ENCODE measurements at regions not wholly inside any gene's neighbourhood (a gene's known extent, or its start where the extent isn't known, plus 50 kb on each side); places are given as distances from the start of the nearest gene placed in this dataset.

DNA sequence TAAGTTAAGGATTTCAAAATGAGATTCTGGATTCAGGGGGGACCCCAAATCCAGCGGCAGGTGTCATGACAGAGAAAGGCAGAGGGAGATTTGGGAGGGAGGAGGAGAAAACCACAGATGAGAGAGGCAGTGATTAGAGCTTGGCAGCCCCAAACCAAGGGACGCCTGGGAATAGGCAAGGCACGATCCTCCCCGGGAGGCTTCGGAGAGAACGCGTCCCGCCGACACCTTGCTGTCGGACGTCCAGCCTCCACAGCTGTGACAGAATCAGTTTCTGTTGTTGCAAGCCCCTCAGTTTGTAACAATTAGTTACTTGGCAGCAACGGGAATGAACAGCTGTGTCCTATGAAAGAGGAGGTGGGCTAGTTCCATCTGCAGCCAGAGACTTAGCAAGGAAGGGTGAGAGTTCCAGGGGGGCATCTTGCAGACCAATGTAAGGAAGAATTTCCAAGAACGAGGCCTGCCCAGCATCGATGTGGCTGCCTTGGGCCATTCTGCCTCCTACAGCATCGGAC lies 110.7 kb upstream of the SDK2 start:
- no peak for DNase-seq

DNA sequence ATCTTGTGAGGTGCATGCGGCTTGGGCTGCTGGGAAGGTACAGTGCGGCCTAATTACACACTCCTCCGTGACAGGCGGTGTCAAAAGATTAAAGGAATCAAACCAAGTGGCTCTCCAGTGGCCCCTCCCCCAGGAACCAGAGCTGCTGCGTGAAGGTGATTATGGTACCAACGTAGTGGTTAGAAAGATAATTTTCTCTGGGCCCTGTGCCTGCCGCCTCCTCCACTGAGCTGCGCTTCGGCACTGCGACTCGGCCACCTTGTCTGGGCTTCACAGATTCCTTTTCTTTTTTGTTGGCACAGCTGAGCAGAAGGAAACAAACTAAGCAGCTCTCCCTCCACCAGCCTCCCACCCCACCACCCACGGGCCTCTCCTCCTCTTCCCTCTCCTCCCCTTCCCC lies 113.2 kb upstream of the SDK2 start:
- DNase-seq: no peak

DNA sequence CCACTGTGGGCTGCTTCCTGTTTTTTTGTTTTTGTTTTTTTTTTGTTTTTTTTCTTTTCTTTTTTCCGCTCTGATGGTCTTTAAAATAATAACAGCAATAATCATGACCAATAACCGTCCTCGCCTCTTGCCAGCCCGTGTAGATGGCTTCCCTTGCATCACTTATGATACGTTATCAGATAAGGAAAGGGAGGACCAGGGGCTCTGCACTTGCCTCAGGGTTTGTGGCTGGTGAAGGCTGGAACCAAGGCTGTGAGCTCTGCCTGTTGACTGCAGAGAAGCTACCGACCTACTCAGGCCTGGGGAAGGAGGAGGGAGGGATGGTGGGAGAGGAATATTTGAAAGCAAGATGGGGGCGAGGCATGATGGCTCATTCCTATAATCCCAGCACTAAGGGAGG lies 114.0 kb upstream of the SDK2 start:
- DNase-seq: no peak

DNA sequence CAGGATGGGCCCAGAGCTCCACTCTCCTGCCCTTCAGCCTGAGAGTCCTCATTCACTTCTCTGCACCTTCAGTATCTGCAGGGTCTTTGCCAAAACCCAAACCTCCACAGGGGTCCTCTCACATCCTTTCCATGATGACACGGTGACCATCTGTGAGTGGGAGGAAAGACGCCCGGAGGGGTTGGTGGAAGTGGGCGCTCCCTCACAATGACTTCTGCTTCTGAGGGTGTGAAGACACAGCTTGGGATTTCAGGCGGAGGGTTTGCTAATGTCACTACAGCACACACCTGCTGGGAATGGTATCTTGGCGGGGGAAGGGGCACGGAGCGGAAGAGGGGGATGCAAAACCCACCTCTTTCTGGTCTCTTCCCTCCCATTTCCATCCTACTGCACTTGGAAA lies 115.1 kb upstream of the SDK2 start:
- no peak for DNase-seq

DNA sequence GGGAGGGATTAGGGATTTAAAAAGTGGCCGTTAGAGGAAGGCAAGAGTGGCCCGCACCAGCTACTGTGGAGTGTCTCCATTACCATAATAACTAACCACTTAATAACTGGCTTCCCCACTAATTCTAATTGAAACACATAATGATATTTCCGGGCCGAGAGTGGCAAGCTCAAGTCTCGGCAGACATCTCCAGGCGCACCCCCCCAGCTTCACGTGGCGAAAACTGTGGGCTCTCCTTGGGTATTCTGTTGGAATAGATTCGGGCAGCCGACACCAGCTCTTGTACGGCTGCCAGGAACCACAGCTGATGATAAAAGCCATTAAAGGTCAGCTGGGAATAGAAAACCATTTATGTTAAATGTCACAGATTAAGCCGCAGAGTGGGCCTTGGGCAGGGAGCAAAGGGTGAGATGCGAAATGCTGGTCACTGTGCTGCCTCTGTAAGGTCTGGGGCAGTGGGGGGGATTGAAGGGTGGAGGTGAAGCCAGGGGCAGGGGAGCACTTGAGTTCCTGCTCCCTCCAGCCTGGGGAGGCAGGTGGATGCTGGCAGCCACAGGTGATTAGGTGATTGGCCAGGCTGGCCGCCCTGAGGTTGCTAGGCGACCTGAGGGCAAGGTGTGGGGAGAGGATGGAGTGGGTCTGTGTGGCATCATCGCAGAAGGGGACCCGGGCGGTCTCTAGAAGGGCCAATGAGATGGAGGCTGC lies 115.6 kb upstream of the SDK2 start:
- peak; percentile 48 for DNase-seq

DNA sequence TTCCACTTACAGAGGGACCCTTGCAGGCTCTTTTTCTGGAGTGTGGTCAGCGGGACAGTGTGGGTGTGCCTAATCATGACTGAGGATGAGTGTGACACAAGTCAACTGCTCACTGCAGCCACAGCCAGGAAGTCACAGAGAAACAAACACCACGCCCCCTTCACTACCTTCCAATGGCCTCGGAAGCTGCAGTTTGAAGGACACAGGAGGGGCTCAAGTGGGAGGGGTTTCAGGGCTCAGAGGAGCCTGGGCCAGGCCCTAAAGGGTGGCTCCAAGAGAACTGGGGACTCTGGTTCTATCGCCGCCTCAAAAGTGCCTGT lies 116.2 kb upstream of the SDK2 start:
- DNase-seq: no peak

DNA sequence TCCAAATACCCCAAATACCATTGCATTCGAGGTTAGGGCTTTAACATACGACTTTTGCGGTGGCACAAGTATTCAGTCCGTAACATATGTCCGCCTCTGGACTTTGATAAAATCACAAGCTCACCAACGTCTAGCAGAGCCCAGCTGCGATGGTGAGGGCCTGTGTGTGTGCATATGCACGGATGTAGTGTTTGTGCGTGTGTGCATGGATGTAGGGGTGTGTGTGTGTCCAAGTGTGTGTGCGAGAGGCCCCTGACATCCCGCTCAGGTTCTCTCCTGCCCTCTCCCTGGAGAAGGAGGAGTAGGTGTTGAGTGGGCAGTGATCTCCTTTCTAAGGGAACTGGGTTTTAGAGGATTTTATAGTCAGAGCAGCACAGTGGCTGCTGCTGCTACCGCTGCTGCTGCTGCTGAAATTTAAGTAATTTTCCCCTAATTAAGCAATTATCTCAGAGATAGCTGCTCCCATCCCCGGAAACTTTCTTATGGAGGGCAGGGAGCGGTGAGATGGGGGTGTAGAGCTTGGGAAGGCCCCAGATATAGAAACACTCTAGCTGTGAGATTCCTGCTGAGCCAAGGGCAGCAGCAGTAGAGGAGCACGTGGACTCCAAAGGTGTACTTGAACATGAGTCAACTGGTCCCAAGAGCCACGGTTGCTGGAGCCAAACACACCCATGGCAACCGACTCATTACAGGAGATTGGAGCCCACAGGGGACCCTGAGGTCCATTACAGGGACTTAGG lies 121.7 kb upstream of the SDK2 start:
- no peak for DNase-seq

DNA sequence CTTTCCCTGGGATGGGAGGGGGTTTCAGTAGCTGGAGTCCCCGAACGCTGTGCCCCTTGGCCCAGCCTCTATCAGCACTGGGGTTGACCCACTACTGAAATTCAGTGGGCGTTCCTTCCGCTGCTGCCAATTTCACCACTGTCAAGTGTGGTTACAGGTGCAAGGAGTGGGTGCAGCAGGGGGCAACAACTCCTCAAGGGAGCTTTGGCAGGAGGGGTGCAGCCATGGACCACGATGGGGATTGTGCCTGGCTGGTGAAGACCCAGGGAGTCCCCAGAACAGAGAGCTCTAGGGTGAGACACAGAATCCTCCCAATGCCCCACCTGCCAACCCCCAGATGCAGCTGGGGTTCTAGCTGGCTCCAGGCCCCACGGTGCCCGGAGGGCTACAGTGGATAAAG lies 123.5 kb upstream of the SDK2 start:
- no peak for DNase-seq

DNA sequence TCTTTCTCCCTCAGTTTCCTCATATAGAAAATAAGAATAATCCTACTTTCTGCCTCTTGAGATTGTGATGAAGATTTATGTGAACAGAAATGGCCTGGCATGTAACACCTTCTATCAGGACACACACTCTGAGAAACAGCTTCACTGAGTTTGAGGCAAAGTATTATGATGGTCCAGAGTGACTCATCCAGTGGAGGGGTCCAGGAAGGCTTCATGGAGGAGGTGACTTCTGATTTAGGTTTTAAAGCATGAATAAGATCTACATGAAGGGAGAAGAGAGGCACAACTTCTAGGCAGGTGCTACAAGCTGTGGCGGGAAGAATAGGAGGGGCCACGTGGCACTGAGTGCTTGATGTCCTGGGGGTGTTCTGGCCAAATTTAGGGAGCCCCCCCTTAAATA lies 124.4 kb upstream of the SDK2 start:
- no peak for DNase-seq

DNA sequence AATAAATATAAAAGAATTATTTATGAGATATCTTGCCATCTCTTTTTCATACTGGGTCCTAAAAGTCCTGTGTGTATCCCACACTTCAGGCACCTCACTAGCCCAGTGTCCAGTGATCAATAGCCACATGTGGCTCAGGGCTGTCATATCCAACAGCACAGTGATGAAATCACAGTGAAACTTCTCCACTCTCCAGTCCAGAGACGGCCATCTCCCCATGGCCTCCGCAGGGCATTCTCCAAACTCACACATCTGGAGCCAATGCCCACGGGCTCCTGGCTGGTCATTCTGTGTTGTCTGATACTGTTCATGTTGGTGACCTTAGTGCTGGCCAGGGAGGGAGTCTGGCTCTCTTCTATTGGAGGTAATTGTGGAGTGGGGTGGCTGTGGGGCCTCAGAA lies 125.2 kb upstream of the SDK2 start:
- DNase-seq: no peak

DNA sequence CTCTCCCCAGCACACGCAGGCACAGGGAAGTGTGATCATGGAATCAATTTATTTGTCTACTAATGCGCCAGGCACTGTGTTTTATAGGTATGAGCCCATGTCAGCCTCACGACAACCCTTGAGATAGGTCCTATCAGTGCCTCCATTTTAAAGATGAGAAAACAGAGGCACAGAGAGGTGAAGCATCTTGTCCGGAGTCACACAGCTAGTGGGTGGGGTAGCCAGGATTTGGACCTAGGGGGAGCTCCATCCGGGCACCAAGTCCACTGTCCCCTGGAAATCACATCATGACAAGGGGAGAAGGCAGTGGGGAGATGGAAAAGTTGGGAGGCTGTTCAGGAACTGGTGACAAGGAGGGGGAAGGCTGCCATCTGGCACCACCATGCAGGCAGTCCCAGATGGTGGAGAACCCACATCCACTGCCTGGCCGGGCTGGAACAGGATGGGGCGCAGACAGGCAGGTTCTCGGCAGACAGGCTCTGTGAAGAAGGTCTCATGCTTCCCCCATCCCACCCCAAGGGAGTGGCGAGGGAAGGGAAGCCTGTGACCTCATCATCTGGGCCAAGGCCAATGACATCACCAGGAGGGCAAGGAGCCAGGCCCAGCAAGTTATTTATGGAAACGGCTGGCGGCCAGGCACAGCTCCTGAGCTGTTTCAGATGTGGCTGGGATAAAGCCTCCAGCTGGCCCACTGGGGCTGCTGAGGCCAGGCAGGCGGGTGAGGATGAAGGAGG lies 126.0 kb upstream of the SDK2 start:
- DNase-seq: peak; percentile 97

DNA sequence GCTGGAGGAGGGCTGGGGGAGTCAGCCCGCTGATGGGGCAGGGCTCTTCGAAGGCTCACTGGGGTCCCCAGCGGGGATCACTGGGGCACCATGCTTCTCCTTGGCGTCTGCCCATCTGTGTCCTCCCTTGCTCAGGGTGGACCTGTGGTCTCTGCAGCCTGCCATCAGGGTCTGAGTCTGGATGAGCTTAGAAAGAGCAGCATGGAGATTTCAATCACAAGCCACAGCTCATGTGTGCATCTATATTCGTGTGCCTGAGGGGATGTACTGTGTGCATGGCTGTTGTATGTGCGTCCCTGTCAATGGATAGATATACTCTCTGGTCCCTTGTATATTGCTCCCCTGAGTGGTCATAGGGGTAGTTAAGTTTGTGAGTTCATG lies 126.6 kb upstream of the SDK2 start:
- DNase-seq: no peak

DNA sequence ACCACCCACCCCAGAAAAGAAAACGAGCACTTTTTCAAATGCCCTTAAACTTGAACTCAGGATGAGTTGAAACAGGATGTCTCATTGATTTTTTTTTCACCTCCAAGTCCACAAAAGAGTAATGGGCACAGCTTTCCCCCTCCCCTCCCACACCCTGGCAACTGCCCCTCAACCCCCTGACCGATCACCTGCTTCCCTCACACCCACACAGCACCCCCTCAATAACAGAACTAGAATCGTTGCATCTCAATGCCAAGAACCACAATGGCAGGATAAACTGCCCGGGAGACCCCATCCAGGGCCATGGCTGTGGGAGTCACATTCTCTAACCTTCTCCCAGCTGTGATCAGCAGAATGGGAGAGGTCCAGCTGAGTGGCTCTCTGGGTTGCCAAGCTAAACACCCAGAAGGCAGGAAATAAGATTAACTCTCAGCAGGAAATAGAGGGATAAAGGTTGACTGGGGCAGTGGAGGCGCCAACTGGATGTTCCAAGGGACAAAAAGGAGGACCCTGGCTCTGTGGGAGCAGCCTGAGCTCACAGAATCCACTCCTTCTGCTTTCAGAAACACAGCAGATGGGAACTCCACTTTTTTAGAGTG lies 128.0 kb upstream of the SDK2 start:
- no peak for DNase-seq

DNA sequence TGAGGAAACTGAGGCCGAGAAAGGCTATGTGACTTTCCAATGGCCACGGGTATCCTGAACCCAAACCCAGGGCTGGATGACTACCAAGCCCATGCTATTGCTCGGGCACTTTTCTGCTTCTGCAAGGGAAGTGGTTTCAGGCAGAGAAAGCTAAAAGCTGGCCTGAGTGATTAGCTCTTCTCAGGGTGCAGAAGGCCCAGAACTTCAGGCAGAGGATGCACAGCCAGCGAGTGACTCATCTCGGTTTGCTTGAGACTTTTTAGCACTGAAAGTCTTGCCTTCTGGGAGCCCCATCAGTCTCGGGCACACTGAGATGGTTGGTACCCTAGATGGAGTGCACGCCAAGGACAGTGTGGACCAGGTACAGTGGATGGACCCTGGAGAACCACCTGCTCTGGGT lies 129.5 kb upstream of the SDK2 start:
- DNase-seq: no peak

DNA sequence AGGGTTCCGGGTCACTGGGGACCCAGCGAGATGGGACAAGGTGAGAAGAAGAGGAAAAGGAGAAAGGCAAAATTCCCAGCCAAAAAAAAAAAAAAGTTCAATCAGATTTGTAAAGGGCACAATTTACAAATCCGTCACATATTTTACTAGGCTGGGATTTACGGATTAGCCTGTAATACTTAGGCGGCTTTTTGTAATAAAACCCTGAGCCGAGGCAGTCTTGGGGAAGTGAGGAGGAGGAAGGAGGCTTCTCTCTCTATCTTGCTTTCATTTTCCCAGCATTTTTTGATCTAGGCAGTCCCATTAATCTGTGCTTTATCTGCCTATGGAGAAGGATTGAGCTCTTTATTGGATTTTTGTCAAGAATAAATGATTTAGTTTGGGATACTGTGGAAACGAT lies 130.6 kb upstream of the SDK2 start:
- DNase-seq: no peak

DNA sequence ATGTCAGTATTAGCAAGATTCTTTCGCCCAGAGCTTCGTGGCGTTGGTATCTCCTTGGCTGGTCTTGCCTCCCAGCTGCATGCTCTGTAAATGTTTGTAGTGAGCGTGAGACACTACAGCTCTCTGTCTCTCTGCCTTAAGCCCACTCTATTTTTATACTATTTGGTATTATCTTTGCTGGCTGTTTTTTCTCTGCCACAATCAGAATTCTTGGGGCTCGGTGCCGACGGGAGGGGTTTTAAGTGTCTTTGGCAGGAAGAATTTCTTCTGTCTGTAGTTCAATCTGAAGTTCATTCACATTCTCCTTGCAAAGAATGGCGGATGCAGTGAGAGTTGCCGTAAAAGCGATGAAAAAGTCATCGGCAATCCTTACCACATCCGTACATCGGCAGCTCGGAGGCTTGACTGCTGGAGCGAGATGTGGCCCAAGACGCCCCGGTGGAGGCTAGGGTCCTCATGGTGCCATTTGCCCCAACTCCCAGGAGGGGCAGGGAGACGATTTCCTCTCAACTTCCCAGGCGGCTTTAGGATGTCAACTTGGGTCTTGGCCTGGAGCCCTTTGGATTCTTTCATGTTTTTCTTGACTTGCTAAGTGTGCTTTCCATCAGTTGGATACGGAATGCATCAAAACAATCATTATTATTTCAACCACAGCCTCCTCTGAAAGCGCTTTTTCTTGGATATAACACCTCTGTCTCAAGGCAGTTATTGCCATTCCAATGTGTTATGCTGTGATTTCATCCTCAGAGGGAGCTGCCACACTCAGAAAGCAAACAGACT lies 132.3 kb upstream of the SDK2 start:
- no peak for DNase-seq

DNA sequence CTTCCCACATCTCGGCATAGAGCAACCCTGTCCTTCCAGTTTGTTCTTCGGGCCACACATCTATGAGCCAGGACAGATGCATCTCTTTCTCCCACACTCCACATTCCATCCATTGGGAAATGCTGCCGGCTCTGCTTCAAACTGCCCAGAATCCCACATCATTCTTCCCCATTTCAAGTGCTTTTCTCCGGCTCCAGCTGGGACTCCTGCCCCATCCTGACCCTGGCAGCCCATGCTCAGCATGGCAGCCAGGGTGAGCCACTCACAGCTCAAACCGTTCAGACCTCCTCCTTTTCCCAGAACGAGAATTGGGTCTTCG lies 132.8 kb upstream of the SDK2 start:
- no peak for DNase-seq

DNA sequence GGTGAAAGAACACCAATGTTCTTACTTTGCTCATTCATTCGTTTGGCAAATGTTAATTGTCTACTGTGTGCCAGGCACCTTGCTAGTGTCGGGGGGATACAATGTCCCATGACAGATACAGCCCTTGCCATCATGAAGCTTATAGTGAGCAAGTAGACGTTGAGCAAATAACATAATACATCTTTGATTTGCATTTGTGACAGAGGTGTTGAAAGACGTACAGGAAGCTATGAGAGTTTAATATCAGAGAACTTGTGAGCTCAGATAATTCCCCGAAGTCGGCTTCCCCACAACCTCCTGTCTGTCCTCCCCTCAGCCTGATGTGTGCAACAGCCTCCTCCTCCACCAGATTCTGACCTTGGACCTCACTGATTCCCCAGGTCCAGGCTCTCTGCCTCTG lies 138.0 kb upstream of the SDK2 start:
- no peak for DNase-seq

DNA sequence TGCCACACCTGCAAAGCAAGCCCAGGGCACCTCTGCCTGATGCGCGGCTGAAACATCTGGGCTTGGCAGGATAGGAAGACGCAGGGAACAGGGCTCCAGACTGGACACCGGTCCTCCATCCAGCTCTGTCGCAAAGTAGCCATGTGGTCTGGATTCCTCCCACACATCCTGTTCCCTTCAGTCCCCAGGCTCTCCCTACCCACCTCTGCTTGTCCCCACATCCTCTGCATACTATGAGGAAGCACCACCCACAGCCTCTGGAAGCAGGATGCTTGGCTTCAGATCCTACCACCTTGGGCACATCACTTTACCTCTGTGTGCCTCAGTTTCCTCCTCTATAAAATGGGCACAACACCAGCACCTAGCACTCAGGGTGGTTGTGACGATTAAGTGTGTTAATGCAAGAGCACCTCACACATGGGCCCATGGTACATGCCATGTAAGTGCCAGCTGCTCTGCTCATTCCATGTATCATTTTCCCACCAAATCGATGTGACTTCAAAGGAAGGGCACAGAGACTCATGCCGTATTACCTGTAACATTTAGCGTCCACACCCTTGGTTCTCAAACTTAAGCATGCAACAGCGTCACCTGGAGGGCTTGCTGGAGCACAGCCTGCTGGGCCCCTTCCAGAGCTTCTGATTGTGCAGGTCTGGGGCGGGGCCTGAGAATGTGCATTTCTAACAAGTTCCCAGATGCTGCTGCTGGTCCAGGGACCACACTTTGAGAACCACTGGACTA lies 138.6 kb upstream of the SDK2 start:
- DNase-seq: no peak

DNA sequence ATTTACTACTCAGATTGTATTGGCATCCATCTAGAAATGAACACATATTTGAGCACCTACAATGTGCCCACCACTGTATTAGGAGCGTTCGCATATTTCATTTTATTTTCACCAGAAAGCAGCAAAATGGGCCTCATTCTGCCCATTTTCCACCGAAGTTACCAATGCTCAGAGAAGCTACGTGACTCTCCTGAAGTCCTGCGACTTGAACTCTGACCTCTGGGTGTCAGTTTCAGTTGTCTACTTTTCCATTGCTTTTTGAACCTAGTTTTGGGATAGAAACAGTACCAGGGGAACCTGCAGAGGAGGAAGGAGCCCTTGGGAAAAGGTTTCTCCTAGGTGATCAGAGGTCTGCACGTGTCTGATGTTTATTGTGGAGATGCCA lies 139.1 kb upstream of the SDK2 start:
- no peak for DNase-seq

DNA sequence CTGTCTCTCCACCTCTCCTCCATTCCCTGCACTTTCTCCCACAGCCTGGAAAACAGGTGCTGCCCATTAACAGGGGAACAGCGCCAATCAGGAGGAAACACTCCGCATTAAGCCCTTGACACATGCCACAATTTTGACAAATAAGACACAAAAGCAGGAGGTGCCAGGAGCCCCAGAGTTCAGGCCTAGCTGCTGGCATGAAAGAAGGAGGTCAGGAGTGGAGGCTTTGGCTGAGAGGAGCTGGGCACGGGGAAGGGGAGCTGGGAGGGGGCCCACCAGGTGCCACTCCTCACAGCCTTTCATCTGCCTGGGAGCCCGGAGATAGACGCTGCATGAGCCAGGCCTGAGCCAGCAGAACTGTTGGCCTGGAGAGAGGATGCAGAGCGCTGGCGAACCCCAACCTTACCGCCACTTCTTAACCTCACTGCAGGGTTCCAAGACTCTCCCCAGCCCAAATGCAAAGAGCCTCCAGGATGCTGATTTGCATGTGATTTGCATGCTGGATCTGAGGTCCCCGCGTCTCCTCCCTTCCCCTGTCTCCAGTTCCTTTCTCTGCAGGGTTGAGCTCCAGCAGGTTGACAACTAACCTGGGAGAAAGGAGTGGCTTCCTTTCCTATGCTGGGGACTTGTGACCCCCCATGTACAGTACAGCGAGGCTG lies 139.8 kb upstream of the SDK2 start:
- DNase-seq: peak; percentile 10

All from tongue (tissue), 1 donor.